Lower leg skin (tissue), 4 donors: ENCODE measurements at regions not wholly inside any gene's neighbourhood (a gene's known extent, or its start where the extent isn't known, plus 50 kb on each side); places are given as distances from the start of the nearest gene placed in this dataset.

Source experiments
- DNase-seq, 2 donors: peaks; one replicate each; pipeline ENCODE4 v3.0.0-alpha.2; 2019; ENCODE audit warnings: low spot score in 2 of 2
- H3K4me3 ChIP-seq: fragments of 200-600 bp; sonication (generic); 2 replicates; pipeline ENCODE4 v1.5.1; 2017; ENCODE audit warnings: mild to moderate bottlenecking, low read depth; ENCODE audit not compliant: poor library complexity, severe bottlenecking
- POLR2A ChIP-seq, 2 donors: fragments of 450-650 bp; IDR thresholded peaks; one replicate each; pipeline ENCODE4 v1.6.1; 2016 to 2017; ENCODE audit warnings: antibody characterized with exemption in 2 of 2, mild to moderate bottlenecking in 1 of 2, moderate library complexity in 1 of 2
- WGBS, 2 donors: methylation state at CpG; one replicate each; pipeline ENCODE4 v1.1.5; 2018; 5-methylcytosine and 5-hydroxymethylcytosine counted together
- intact Hi-C: fragments of 100-400 bp; cut with DNase I; formaldehyde crosslinking; loops from one replicate; pipeline ENCODE4 v1.15.0; 2023; ENCODE audit warnings: low total_unique reads
- TF ChIP-seq, protein P1 (sequence below), 3 donors: fragments of 450-650 bp; IDR thresholded peaks; one replicate each; pipeline ENCODE4 v1.5.1; 2016; ENCODE audit warnings: antibody characterized with exemption in 3 of 3, mild to moderate bottlenecking in 3 of 3, moderate library complexity in 2 of 3

DNA sequence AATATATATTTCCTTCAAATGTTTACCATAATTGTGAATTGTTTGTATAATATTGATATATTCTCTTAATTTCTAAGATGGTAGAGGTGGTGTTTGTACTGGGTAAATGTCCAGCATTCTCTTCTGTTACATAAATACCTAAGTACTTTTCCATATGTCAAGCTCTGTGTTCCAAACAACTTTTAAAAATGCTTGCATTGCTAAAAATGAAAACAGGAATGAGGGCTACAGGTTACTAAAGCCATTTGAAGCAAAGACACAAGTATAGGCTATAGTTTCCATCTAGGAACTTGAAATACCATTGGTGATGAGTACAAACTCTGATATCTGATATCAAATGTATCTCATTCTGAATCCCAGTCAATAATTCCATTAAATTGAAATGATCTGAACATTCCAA lies 233.6 kb upstream of the SORCS1 start:
- intact Hi-C loops = no loop called here
- no peak overlapping the region for H3K4me3 ChIP-seq
- no peak for DNase-seq
- TF ChIP-seq, protein P1, sequence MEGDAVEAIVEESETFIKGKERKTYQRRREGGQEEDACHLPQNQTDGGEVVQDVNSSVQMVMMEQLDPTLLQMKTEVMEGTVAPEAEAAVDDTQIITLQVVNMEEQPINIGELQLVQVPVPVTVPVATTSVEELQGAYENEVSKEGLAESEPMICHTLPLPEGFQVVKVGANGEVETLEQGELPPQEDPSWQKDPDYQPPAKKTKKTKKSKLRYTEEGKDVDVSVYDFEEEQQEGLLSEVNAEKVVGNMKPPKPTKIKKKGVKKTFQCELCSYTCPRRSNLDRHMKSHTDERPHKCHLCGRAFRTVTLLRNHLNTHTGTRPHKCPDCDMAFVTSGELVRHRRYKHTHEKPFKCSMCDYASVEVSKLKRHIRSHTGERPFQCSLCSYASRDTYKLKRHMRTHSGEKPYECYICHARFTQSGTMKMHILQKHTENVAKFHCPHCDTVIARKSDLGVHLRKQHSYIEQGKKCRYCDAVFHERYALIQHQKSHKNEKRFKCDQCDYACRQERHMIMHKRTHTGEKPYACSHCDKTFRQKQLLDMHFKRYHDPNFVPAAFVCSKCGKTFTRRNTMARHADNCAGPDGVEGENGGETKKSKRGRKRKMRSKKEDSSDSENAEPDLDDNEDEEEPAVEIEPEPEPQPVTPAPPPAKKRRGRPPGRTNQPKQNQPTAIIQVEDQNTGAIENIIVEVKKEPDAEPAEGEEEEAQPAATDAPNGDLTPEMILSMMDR (IDR thresholded peaks at IDR 0.05) = no peak
- no peak for TF ChIP-seq POLR2A (IDR thresholded peaks at IDR 0.05)

DNA sequence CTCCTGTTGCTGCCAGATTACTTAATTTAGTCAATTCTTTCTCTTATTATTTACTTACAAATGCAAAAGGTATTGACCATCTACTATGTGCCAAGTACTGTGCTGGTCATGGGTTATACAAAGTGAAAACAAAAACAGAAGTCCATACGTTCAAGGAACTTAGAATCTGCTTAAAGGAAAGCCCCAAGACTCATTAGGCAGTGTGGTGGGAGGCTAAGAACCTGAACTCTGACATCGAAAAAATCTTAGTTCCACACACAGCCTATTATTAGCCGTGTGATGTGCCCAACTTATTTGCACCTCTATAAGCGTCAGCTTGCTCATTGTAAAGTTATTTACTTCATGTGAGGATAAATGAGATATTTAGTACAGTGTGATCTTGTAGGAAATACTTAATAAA lies 227.4 kb upstream of the SORCS1 start:
- DNase-seq = no peak
- WGBS, 2 donors = 79 to 83% methylated on average over 4 of the region's 4 CpGs
- no peak overlapping the region for H3K4me3 ChIP-seq
- intact Hi-C loops = no loop called here
- no peak for TF ChIP-seq POLR2A (IDR thresholded peaks at IDR 0.05)
- TF ChIP-seq, protein P1 (IDR thresholded peaks at IDR 0.05) = no peak

DNA sequence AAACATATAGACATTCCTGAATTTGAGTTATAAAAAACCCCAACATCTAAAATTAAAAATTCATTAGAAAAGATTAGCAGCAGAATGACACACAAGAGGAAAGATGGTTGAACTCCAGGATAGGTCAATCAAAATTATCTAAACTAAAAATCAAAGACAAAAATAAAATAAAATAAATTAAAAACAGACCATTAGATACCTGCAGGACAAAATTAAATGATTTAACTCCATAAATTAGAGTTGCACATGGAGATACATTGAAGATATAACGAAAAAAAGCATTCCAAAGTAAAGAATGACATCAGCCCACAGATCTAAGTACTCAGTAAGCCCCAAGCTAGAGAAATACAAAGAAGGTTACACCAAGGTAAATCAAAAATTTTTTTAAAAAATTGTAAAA lies 226.1 kb upstream of the SORCS1 start:
- intact Hi-C loops = no loop called here
- WGBS, 2 donors = 55 to 57% methylated on average over 1 of the region's 1 CpG
- TF ChIP-seq POLR2A (IDR thresholded peaks at IDR 0.05) = no peak
- TF ChIP-seq, protein P1 (IDR thresholded peaks at IDR 0.05) = no peak
- no peak for DNase-seq
- H3K4me3 ChIP-seq = no peak overlapping the region

DNA sequence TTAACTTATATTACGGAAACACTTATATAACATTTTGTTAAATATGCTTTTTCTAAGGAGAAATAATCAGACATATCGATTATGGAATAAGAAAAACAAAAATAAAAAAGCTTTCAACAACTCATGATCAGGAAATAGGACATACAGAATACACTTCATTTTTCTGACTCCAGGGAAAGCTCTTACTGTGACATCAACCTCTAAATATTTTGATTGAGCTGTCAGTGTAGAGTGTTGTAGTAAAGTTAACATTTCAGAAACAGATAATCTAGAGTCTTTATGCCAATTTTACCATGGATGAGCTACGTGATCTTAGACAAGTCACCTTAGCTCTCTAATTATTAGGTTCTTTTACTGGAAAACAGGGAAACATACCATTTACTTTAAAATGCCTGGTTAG lies 218.9 kb upstream of the SORCS1 start:
- no peak overlapping the region for H3K4me3 ChIP-seq
- no peak for DNase-seq
- intact Hi-C loops = no loop called here
- no peak for TF ChIP-seq POLR2A (IDR thresholded peaks at IDR 0.05)
- TF ChIP-seq, protein P1 (IDR thresholded peaks at IDR 0.05) = no peak
- WGBS, 2 donors = 83 to 88% methylated on average over 3 of the region's 3 CpGs

DNA sequence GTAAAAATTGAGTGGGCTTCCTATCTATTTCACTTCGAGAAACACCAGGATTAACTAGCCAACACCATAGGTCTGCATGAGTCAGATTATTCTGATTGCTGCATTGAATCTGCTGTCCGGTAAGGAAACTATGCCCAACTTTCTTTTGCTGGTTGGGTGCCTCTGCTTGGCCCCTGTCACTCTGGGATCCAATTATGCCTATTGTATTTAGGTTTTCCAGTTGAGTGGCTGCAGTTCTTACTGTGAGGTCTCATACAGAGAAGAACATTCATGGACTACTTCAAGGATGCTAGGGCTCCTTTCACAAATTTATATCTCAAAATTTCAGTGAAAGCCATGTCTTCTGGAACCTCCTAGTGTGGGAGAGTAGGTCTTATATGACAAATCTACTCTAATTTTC lies 215.1 kb upstream of the SORCS1 start:
- no peak for DNase-seq
- H3K4me3 ChIP-seq = no peak overlapping the region
- 86 to 89% methylated on average over 2 of the region's 2 CpGs for WGBS, 2 donors
- TF ChIP-seq, protein P1 (IDR thresholded peaks at IDR 0.05) = no peak
- no peak for TF ChIP-seq POLR2A (IDR thresholded peaks at IDR 0.05)
- intact Hi-C loops = no loop called here

DNA sequence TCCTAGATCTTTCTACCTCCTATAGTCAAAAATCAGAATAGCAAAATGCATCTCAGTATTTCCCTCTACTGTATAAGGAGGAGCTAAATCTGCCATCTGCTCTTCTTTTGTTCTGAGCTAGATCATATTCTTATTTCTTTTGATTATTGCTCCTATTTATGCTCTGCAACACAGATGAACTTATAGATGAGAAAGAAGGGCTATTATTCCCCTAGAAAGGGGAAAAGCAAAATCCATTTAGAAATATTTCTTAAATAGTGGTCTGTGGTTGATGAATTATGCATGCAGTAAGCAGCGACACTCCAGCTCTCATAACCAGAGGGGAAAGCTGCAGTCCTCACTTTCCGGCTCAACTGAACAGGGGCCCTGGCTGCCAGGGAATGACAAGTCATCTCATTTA lies 207.3 kb upstream of the SORCS1 start:
- no peak for DNase-seq
- TF ChIP-seq, protein P1 (IDR thresholded peaks at IDR 0.05) = no peak
- no peak for TF ChIP-seq POLR2A (IDR thresholded peaks at IDR 0.05)
- 39 to 58% methylated on average over 2 of the region's 2 CpGs for WGBS, 2 donors
- intact Hi-C loops = no loop called here
- H3K4me3 ChIP-seq = no peak overlapping the region
